PC-3 (cell line): ENCODE measurements at regions not wholly inside any gene's neighbourhood (a gene's known extent, or its start where the extent isn't known, plus 50 kb on each side); places are given as distances from the start of the nearest gene placed in this dataset.

Source experiments
- CTCF ChIP-seq: fragments of 300-600 bp; sonication (generic); conservative IDR thresholded peaks from 2 replicates; pipeline ENCODE4 v1.5.1; 2017; ENCODE audit warnings: antibody characterized with exemption, low read depth, mild to moderate bottlenecking, low read length
- EZH2 ChIP-seq: fragments of 300-600 bp; sonication (generic); IDR thresholded peaks from one replicate; pipeline ENCODE4 v1.6.1; 2017; ENCODE audit warnings: antibody characterized with exemption, mild to moderate bottlenecking, low read length; ENCODE audit not compliant: unreplicated experiment
- EZH2phosphoT487 ChIP-seq: fragments of 300-600 bp; sonication (generic); IDR thresholded peaks from 2 replicates; pipeline ENCODE4 v1.6.1; 2018; ENCODE audit warnings: mild to moderate bottlenecking, antibody characterized with exemption, low read length, borderline replicate concordance

DNA sequence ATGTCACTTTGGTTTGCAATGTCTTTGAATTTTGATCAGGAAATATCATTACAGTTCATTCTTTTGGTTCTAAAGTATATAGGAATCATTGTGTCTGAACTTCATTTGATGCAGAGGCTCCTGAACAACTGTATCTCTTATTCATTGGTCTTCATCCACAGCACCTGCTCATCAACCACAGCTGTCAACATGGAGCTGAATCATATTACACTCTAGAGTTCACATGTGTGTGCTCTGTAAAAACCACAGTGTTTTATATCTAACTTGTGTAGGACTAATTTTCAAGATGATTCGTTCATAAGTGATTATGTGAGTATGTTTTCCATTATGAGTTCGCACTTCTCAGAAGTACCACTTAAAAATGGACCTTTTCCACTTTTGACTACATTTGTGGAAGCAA, 643.3 kb upstream of the FAM241A start:
- TF ChIP-seq CTCF, result no peak
- TF ChIP-seq EZH2, result no peak
- TF ChIP-seq EZH2phosphoT487, result no peak
